ENCODE measurements at regions not wholly inside any gene's neighbourhood (a gene's known extent, or its start where the extent isn't known, plus 50 kb on each side); places are given as distances from the start of the nearest gene placed in this dataset.
A peak's percentile ranks its signal among the peaks of the same experiment; 100 is the strongest.

DNA sequence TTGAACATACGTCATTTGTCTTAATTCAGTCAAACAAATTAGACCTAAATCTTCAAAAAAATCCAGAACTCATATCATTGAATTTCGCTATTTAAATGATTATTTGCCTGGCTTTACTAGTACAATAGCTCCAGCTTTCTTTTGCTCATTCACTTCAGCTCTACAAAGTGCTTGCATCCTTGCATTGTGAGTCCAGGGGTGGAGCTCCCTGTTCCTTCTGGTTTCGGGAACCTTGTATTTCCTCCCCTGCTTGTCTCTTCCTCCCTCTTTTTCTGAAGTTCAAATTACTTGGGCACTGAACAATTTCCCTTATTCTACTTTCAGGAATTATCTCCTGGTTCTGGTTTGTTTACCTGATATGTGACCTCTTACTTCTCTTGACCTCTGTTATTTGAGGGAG, 58.1 kb upstream of the KITLG start:
- no peak overlapping the region for H3K27ac Mint-ChIP-seq
- DNase-seq, result no peak
- Histone ChIP-seq H3K9ac (ENCODE audit: extremely low read depth, low read length, poor library complexity, severe bottlenecking) (no peak overlapping the region), H3K36me3 (ENCODE audit: control insufficient read depth, insufficient read depth, low read length) (no peaks in the 10 kb centered on the region), H3K9me3 (ENCODE audit: control insufficient read depth, low read length) (no peaks in the 10 kb centered on the region), H3K27me3 (ENCODE audit: control insufficient read depth, insufficient read depth, low read length, poor library complexity, severe bottlenecking) (no peaks in the 10 kb centered on the region), H3K27ac (ENCODE audit: low read depth, low read length) (no peak overlapping the region), H3K4me1 (ENCODE audit: control insufficient read depth, insufficient read depth, low read length) (no peaks in the 10 kb centered on the region), H3K4me3 (ENCODE audit: low read length) (no peak overlapping the region)
- no peaks in the 10 kb centered on the region for H3K36me3 Mint-ChIP-seq (ENCODE audit: low read depth)
- H3K27me3 Mint-ChIP-seq (ENCODE audit: insufficient read depth), result no peaks in the 10 kb centered on the region
- 82 to 100% methylated on average over 1 to 3 of the region's 3 CpGs for WGBS, 2 experiments (ENCODE audit: insufficient coverage in 1 of 2, insufficient read length in 1 of 2)
- H3K9me3 Mint-ChIP-seq, result no peaks in the 10 kb centered on the region
- TF ChIP-seq, protein P1, sequence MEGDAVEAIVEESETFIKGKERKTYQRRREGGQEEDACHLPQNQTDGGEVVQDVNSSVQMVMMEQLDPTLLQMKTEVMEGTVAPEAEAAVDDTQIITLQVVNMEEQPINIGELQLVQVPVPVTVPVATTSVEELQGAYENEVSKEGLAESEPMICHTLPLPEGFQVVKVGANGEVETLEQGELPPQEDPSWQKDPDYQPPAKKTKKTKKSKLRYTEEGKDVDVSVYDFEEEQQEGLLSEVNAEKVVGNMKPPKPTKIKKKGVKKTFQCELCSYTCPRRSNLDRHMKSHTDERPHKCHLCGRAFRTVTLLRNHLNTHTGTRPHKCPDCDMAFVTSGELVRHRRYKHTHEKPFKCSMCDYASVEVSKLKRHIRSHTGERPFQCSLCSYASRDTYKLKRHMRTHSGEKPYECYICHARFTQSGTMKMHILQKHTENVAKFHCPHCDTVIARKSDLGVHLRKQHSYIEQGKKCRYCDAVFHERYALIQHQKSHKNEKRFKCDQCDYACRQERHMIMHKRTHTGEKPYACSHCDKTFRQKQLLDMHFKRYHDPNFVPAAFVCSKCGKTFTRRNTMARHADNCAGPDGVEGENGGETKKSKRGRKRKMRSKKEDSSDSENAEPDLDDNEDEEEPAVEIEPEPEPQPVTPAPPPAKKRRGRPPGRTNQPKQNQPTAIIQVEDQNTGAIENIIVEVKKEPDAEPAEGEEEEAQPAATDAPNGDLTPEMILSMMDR (conservative IDR thresholded peaks at IDR 0.05), result no peak
- H3K4me3 Mint-ChIP-seq, result no peak overlapping the region
- H3K4me1 Mint-ChIP-seq, result no peaks in the 10 kb centered on the region

DNA sequence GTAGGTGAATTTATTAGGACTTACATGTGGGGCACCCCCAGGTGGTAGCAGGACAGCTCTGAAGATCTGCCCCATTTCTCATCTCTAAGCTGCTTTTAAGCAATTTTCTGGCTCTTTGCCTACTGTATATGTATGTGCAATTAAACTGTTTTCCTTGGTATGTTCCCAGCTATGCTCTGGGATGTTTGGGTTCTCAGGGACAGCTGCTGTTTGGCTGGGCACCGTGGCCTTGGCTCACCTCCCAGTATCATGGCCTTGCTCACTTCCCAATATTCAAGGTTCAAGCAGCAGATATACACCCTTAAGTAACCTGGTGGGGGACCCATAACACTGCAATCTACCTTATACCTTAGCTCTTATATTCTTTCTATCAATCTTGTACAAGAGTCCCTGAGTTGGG, 53.7 kb upstream of the KITLG start:
- DNase-seq, result no peak
- Histone ChIP-seq H3K27me3 (ENCODE audit: control insufficient read depth, insufficient read depth, low read length, poor library complexity, severe bottlenecking) (no peaks in the 10 kb centered on the region), H3K9ac (ENCODE audit: extremely low read depth, low read length, poor library complexity, severe bottlenecking) (no peak overlapping the region), H3K27ac (ENCODE audit: low read depth, low read length) (no peak overlapping the region), H3K36me3 (ENCODE audit: control insufficient read depth, insufficient read depth, low read length) (no peaks in the 10 kb centered on the region), H3K4me3 (ENCODE audit: low read length) (no peak overlapping the region), H3K4me1 (ENCODE audit: control insufficient read depth, insufficient read depth, low read length) (no peaks in the 10 kb centered on the region), H3K9me3 (ENCODE audit: control insufficient read depth, low read length) (no peaks in the 10 kb centered on the region)
- no peaks in the 10 kb centered on the region for H3K27me3 Mint-ChIP-seq (ENCODE audit: insufficient read depth)
- H3K4me1 Mint-ChIP-seq, result no peaks in the 10 kb centered on the region
- WGBS, 2 experiments (ENCODE audit: insufficient coverage in 1 of 2, insufficient read length in 1 of 2), result 79 to 93% methylated on average over 1 of the region's 1 CpG
- no peaks in the 10 kb centered on the region for H3K9me3 Mint-ChIP-seq
- no peak overlapping the region for H3K27ac Mint-ChIP-seq
- no peaks in the 10 kb centered on the region for H3K36me3 Mint-ChIP-seq (ENCODE audit: low read depth)
- no peak overlapping the region for H3K4me3 Mint-ChIP-seq
- TF ChIP-seq, protein P1 (conservative IDR thresholded peaks at IDR 0.05), result no peak

DNA sequence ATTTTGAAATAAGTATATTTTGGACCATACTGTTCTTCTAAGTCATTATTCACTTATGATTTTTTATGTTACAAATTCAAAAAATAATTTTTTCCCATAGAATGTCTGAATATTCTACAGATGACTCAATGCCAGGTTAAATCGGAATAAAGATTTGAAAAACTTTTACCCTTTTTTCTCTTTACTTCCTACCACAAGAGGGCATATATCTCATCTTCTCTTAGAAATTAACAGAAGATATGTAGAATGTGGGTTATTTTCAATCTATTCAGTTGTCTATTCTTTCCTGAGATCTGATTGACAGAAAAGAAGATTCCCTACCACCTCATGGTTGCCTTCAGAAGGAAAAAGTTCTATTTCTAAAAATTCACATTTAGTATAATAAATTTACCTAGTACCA, 53.0 kb upstream of the KITLG start:
- H3K27ac ChIP-seq (ENCODE audit: low read depth, low read length), result no peak overlapping the region
- H3K9me3 ChIP-seq (ENCODE audit: control insufficient read depth, low read length), result no peaks in the 10 kb centered on the region
- no peaks in the 10 kb centered on the region for H3K27me3 ChIP-seq (ENCODE audit: control insufficient read depth, insufficient read depth, low read length, poor library complexity, severe bottlenecking)
- no peak overlapping the region for H3K9ac ChIP-seq (ENCODE audit: extremely low read depth, low read length, poor library complexity, severe bottlenecking)
- Mint-ChIP-seq H3K4me3 (no peak overlapping the region), H3K9me3 (no peaks in the 10 kb centered on the region), H3K36me3 (ENCODE audit: low read depth) (no peaks in the 10 kb centered on the region), H3K27ac (no peak overlapping the region), H3K4me1 (no peaks in the 10 kb centered on the region), H3K27me3 (ENCODE audit: insufficient read depth) (no peaks in the 10 kb centered on the region)
- TF ChIP-seq, protein P1 (conservative IDR thresholded peaks at IDR 0.05), result peak; percentile 73
- no peak overlapping the region for H3K4me3 ChIP-seq (ENCODE audit: low read length)
- DNase-seq, result no peak
- no peaks in the 10 kb centered on the region for H3K36me3 ChIP-seq (ENCODE audit: control insufficient read depth, insufficient read depth, low read length)
- no peaks in the 10 kb centered on the region for H3K4me1 ChIP-seq (ENCODE audit: control insufficient read depth, insufficient read depth, low read length)
- WGBS, 2 experiments (ENCODE audit: insufficient coverage in 1 of 2, insufficient read length in 1 of 2), result 88% methylated on average over 1 of the region's 1 CpG; no CpG with 5 or more reads in 1 of the 2 experiments
